Activated CD4-positive, alpha-beta T cell treated with anti-CD3 and anti-CD28 coated beads, Interleukin-2, Interleukin-4, amounts not matched to agents 100 ng/mL and 50 ng/mL, durations not matched to agents 16 hours and 8 hours (primary cell): ENCODE measurements at regions not wholly inside any gene's neighbourhood (a gene's known extent, or its start where the extent isn't known, plus 50 kb on each side); places are given as distances from the start of the nearest gene placed in this dataset.
"Not testable (repeated sequence)": the region's sequence is repeated elsewhere in the genome, so short reads cannot be mapped to it uniquely, and the experiment has no call there.

Source experiments
- DNase-seq: peaks from one replicate; pipeline ENCODE4 v3.0.0-alpha.2; 2020; ENCODE audit warnings: low spot score

DNA sequence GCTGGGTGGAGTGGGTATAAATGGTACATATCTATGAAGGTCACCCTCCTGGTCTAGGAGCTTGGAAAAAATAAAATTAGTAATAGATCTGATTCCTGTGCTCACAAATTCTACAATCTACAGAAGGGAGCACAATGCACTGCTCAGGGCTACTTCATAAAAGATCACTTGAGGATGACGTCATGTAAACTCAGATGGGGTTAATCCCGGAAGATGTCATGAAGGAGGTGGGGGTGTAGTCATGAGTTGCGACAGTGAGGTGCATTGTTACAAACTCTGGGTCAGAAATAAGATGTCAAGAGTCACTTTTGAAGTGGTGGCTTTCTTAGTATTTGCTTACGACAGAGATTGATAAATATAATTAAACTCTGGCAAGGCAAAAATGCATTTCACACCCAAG lies 68.2 kb downstream of the LHX9 start:
- DNase-seq = no peak

GRCh38 chr1:197986817-197987216 lies 69.6 kb downstream of the LHX9 start:
- no peak for DNase-seq

DNA sequence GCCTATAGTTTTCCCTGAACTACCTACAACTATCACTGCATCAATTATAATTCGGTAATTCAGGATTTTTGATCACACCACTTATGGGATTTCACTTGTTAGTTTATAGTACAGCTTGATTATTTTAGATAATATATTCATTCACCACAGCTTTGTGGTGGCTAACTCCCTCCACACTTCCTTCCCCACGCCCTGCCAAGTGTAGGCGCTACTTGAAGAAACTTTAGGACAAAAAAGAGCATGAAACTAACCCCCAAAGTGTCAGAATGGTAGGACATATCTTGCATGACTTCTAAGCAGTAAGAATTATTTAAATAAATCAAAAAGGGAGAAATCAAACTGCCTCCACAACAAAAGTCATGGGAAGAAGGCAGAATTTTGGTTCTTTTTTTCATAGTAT lies 70.1 kb downstream of the LHX9 start:
- DNase-seq = no peak

GRCh38 chr1:197988581-197988980 lies 71.4 kb downstream of the LHX9 start:
- DNase-seq = not testable (repeated sequence)

GRCh38 chr1:197989058-197989457 lies 71.9 kb downstream of the LHX9 start:
- no peak for DNase-seq

- no peak for DNase-seq
Measured at GRCh38 chr1:197991594-197991993, 74.4 kb downstream of the LHX9 start.

GRCh38 chr1:197994907-197995407 lies 77.8 kb downstream of the LHX9 start:
- DNase-seq = no peak

- no peak for DNase-seq
Measured at GRCh38 chr1:197995408-197996258, 78.5 kb downstream of the LHX9 start.

DNA sequence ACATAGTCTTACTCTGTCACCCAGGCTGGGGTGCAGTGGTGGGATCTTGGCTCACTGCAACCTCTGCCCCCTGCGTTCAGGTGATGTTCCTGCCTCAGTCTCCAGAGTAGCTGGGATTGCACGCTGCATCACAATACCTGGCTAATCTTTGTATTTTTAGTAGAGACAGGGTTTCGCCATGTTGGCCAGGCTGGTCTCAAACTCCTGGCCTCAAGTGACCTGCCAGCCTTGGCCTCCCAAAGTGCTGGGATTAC lies 79.0 kb downstream of the LHX9 start:
- not testable (repeated sequence) for DNase-seq

GRCh38 chr1:197998110-197998509 lies 80.9 kb downstream of the LHX9 start:
- no peak for DNase-seq

DNA sequence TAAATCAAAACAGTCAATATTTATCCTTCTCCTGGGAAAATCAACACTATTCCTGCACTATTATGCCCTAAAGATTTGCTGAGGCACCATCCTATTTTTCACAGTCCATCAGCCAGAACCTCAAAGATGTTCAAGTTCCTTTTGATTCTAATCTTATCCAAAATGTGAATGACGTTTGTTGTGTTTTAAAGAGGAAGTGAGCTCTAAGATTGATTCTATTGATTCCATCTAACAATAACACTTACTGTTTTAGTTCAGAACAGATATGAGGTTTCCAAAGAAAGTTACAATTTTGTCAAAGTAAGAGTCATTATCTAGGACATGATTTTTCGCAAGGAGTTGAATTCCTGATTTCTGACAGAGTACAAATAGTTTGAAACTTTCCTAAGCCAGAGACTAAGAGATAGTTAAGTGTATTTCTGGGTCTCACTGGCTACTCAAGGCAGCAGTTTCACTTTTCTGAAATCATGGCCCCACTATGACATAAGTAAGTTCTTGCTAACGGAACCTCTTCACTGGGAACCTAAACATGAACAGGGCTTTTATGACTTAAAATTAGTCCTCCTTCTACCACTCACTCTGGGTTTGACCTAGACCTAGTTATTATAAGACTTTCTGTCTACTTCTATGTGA lies 84.7 kb downstream of the LHX9 start:
- DNase-seq = no peak

DNA sequence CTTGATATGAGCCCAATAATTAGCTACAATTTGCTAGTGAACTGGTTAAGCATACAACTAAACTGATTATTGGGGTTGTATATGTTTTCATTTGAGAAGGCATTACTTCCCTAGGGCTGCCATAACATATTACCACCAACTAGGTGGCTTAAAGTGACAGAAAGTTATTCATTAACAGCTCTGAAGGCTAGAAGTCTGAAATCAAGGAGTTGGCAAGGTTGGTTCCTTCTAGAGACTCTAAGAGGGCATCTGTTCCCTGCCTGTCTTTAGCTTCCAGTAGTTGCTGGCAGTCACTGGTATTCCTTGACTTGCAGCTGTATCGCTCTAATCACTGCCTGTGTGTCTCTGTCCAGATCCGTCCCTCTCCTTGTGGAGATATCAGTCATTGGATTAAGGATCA lies 86.3 kb downstream of the LHX9 start:
- DNase-seq = no peak

DNA sequence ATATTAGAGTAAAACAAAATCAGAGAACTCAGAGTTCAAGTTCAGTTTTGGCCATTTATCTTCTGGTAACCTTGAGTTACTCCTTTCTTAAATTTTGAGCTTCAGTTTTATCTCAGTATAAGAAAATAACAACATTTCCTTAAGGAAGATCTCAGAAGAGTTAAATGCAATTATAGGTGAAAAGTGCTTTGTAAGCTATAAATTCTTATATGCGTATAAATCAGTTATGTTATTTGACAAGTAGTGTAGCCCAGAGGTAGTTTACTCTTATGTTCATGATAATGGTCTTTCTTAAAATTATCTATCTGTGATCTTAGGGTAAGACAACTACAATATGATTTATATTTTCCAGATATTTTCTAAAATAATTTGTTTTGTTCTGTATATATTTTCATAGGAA lies 89.8 kb downstream of the LHX9 start:
- DNase-seq = no peak

- DNase-seq = no peak
Measured at GRCh38 chr1:198007687-198008607, 90.8 kb downstream of the LHX9 start.

DNA sequence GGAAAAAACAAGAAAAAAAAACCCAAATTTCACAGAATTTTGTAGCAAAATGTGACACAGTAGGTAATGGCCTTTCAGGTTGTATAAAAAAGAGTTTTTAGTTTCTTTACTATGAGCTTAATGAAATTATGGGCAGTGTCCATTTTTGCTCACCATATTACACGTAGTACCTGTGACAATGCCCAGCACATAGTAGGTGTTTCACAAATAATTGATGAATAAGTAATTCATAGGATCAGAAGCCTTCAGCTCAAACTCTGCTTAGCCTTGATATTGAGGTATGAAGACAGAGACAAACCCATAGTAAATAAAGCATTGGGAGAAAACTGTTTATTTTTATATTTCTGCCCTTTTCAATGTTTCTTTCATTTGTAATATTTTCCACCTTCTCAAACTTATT lies 97.2 kb downstream of the LHX9 start:
- DNase-seq = no peak

GRCh38 chr1:198015309-198015708 lies 98.1 kb downstream of the LHX9 start:
- no peak for DNase-seq

- DNase-seq = no peak
Measured at GRCh38 chr1:198018529-198018928, 101.4 kb downstream of the LHX9 start.

DNA sequence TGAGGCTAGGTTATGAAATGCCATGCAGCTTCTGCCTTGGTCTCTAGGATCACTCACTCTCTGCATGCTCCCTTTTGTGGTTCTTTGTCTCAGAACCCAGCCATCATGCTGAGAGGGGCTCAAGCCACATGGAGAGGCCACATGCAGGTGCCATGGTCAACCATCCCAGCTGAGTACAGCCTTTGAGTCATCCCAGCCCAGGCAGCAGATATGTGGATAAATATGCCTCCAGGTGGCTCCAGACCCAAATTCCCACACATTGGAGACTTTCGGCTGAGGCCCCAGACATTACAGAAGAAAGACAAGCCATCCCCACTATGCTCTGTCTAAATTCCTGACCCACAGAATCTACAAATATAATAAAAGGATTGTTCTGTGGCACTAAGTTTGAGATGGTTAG lies 102.0 kb downstream of the LHX9 start:
- DNase-seq = no peak

DNA sequence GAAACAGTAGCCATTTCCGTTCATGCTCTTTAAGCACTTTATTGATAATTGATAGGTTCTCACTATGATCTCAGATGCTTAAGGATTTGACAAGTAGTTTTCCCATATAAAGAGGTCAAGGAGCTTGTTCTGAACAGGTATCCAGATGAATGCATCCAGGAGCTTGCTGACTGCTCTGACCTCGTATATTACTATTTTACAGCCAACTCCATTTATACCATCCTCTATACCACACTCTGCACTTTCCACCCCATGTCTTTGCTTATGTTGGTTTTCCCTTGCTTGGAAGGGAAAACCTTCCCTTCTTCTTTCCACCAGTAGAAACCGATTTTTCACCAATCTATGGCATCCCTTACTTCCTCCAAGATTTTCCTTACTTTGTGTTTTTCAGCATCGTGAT lies 107.2 kb downstream of the LHX9 start:
- DNase-seq = no peak

DNA sequence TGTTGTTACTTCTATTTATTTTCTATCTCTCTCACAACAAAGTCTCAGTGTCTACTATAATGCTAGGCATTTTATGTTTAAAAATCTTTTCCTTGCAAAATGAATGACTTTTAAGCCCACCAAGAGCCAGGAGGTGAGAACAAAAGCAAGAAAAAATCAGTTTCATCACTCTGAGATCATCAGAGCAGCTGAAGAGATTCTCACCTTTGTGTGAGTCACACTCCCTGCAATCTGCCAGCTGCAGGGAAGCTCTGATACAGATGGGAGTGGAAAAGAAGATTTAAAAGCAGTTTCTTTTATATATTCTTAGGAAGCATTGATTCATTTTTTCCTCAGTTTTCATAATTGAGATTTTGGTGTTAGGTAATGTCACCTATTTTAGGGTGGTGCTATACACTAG lies 107.6 kb downstream of the LHX9 start:
- DNase-seq = no peak

DNA sequence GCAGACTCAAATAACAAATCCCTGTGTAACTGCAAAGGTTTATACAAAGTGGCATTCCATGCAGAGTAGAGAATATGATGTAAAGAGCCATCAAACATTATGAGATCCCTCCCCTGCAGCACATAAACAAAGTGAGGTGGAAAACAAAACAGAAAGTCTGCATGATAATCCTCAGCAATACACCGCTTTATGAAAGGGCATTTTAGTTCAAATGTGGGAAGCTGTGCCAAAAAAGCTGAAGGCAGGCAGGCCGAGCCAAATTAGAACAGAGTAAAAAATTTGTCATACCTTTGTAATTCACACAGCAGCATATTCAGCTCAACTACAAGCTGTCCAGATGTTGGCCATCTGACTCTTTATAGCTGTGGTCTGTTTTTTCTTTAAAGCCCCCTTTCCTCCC lies 113.5 kb downstream of the LHX9 start:
- no peak for DNase-seq

GRCh38 chr1:198031086-198031485 lies 113.9 kb downstream of the LHX9 start:
- no peak for DNase-seq

DNA sequence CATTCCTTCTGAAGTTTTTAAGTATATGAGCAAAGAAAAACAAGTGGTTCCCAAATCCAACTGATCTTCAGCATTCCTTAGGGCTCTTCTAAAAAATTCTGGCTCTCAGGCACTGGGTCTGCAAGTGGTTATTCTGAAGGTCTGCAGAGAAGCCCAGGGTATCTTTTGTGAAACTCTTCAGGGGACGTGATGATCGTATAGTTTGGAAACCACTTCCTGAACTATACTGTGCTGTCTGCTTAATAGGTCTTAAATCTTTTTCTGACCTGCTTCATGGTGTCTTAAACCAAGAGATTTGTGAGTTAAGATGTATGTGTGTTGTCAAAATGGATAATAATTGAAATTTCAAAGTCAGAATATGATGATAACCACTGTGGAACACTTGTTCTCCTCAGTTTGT lies 115.5 kb downstream of the LHX9 start:
- DNase-seq = no peak
